ENCODE measurements at regions not wholly inside any gene's neighbourhood (a gene's known extent, or its start where the extent isn't known, plus 50 kb on each side); places are given as distances from the start of the nearest gene placed in this dataset.

DNA sequence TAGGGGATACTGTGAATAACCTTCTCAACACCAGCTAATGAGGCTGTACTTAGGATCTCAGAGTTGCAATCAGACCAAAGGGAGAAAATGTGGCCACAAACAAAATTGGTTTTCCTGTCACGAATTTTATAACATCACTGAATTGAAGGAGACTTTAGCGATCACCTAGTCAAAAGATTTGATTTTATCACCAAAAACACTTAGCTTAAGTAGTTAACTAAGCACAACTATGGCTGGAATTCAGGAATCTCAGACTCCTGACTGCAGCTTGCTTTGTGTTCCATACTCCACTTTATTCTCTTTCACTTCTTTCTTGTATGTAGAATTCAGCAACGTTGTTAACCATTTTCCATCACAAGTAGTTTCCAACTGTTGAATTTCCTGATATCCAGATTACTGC is 152.0 kb downstream of the SLC16A9 start:
- H3K4me3 ChIP-seq, result no peak overlapping the region
- no peaks in the 10 kb centered on the region for H3K36me3 ChIP-seq
- TF ChIP-seq, protein P1, sequence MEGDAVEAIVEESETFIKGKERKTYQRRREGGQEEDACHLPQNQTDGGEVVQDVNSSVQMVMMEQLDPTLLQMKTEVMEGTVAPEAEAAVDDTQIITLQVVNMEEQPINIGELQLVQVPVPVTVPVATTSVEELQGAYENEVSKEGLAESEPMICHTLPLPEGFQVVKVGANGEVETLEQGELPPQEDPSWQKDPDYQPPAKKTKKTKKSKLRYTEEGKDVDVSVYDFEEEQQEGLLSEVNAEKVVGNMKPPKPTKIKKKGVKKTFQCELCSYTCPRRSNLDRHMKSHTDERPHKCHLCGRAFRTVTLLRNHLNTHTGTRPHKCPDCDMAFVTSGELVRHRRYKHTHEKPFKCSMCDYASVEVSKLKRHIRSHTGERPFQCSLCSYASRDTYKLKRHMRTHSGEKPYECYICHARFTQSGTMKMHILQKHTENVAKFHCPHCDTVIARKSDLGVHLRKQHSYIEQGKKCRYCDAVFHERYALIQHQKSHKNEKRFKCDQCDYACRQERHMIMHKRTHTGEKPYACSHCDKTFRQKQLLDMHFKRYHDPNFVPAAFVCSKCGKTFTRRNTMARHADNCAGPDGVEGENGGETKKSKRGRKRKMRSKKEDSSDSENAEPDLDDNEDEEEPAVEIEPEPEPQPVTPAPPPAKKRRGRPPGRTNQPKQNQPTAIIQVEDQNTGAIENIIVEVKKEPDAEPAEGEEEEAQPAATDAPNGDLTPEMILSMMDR (IDR thresholded peaks at IDR 0.05), result no peak
- H3K27me3 ChIP-seq, result no peaks in the 10 kb centered on the region
- ATAC-seq, result no peak
- H3K9me3 ChIP-seq, result no peaks in the 10 kb centered on the region
- intact Hi-C loops (cut with DNase I), result no loop called here
- no peak for DNase-seq
- no peak overlapping the region for H3K27ac ChIP-seq
- peaks cover 0 to 4% of the 10 kb centered on the region in 2 donors for H3K4me1 ChIP-seq

DNA sequence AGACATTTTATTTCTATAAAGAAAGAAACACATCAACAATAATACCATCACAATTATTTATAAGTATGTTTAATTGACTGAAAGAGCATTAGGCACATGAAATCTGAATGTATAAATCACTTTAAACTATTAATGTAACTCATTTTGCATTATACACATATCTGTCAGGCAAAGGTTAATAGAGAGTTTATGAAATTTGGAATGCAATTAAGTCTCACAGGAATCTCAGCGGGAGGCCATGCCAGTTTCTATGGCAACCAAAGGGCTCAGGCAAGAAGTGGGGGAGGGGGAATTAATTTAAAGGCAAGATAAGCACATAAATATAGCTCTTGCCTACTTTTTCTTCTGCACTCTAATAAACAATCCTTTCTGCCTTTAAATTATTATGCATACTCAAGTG is 152.6 kb downstream of the SLC16A9 start:
- DNase-seq, result peak in 2 of 4 donors; percentile 60 to 71
- peaks cover 0 to 4% of the 10 kb centered on the region in 2 donors for H3K4me1 ChIP-seq
- no peaks in the 10 kb centered on the region for H3K27me3 ChIP-seq
- no peaks in the 10 kb centered on the region for H3K9me3 ChIP-seq
- H3K36me3 ChIP-seq, result no peaks in the 10 kb centered on the region
- TF ChIP-seq, protein P1 (IDR thresholded peaks at IDR 0.05), result no peak
- intact Hi-C loops (cut with DNase I), result no loop called here
- ATAC-seq, result no peak
- no peak overlapping the region for H3K27ac ChIP-seq
- H3K4me3 ChIP-seq, result no peak overlapping the region

DNA sequence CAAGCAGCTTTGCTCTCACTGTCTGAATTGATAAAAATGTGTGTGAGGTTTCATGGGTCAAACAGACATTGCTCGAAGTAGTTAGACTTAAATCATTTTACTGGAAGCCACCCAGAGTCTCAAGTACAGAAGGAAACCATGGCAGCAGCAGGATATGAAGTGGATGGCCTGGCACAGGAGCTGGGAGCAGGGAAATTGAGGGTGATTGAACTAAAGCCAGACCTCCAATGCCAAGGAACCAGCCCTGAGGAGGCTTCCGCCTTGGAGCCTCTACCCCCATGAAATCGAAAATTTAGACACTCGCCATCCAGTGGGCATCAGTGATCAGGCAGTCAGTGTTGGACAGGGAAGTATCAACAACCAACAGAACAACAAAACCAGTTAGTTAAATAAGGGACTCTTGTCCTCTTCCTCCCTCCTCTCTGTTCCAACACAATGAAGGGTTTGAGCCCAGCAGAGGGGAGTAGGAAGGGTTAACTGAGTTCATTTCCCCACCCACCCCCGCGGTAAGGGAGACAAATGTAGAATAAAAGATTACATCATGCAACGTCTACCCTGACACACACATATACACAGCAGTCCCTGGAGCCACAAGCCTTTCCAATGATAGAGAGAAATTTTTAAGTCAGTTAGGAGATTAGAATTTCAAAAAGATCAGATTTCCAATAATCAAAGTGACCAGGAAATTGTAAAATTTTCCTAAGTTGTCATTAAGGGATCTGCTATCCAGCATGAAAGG is 156.3 kb downstream of the SLC16A9 start:
- DNase-seq, result no peak
- TF ChIP-seq, protein P1 (IDR thresholded peaks at IDR 0.05), result no peak
- ATAC-seq, result no peak

DNA sequence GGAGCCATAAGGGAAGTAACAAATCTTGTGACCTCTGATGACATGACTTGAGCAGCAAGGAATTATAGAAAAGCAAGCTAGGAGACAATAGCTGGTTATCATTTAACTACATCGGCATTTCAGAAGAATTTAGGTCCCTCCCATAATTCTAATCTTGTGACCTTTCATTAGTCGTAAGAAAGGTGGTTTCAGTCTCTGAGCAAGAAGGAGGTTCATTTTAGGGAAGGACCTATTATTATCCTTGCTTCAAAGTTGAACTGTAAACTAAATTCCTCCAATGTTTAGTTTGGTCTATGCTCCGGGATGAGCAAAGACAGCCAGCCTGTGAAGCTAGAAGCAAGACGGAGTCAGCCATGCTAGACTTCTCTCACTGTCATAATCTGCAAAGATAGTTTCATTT is 159.6 kb downstream of the SLC16A9 start:
- no peak for ATAC-seq
- TF ChIP-seq, protein P1 (IDR thresholded peaks at IDR 0.05), result no peak
- Histone ChIP-seq H3K4me3 (no peak overlapping the region), H3K4me1 (no peaks in the 10 kb centered on the region), H3K9me3 (no peaks in the 10 kb centered on the region), H3K36me3 (no peaks in the 10 kb centered on the region), H3K27me3 (no peaks in the 10 kb centered on the region), H3K27ac (no peak overlapping the region)
- no peak for DNase-seq
- intact Hi-C loops (cut with DNase I), result no loop called here

More for the DNA sequence above, 156.3 kb downstream of the SLC16A9 start:
- intact Hi-C loops (cut with DNase I), result no loop called here
- H3K36me3 ChIP-seq, result no peaks in the 10 kb centered on the region
- H3K4me1 ChIP-seq, result peaks cover 0 to 4% of the 10 kb centered on the region in 2 donors
- no peak overlapping the region for H3K4me3 ChIP-seq
- no peaks in the 10 kb centered on the region for H3K9me3 ChIP-seq
- H3K27ac ChIP-seq, result no peak overlapping the region
- H3K27me3 ChIP-seq, result no peaks in the 10 kb centered on the region

DNA sequence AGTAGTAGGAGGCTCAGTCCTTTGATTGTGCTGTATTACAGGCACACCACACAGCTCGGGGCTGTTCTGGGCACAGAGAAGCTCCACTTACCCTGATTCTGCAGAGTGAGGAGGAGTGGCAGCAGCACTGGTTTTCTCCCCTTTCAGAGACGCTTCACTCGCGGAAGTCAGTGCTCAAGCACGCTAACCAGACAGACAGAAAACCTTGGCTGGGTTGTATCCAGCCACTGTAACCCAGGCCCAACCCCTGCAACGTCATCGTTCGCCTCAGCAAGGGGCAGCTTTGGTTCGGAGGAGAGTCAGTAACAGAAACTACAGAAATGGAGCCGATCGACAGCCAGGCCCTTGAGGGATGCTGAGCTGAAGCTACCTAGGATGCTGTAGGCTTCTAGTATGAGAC is 171.0 kb downstream of the SLC16A9 start:
- ATAC-seq, result no peak
- H3K36me3 ChIP-seq, result no peaks in the 10 kb centered on the region
- no peak for DNase-seq
- no peak overlapping the region for H3K4me3 ChIP-seq
- peaks cover 0 to 2% of the 10 kb centered on the region in 2 donors for H3K9me3 ChIP-seq
- H3K27ac ChIP-seq, result peak overlapping the region in 1 of 2 donors; percentile 63
- H3K27me3 ChIP-seq, result no peaks in the 10 kb centered on the region
- peaks cover 0 to 10% of the 10 kb centered on the region in 2 donors for H3K4me1 ChIP-seq
- TF ChIP-seq, protein P1 (IDR thresholded peaks at IDR 0.05), result no peak
- intact Hi-C loops (cut with DNase I), result no loop called here
